ENCODE measurements at regions not wholly inside any gene's neighbourhood (a gene's known extent, or its start where the extent isn't known, plus 50 kb on each side); places are given as distances from the start of the nearest gene placed in this dataset.

GRCh38 chr12:12017798-12018197, 52.9 kb upstream of the BCL2L14 start:
- peak; percentile 78 for DNase-seq

GRCh38 chr12:12018454-12018853, 52.3 kb upstream of the BCL2L14 start:
- DNase-seq: no peak

GRCh38 chr12:12019881-12020280, 50.9 kb upstream of the BCL2L14 start:
- DNase-seq: no peak

- DNase-seq: no peak
Measured at GRCh38 chr12:12020762-12021161, 50.0 kb upstream of the BCL2L14 start.

Measured in NCI-H1694 (cell line).